Endothelial cell of umbilical vein (primary cell): ENCODE measurements at regions not wholly inside any gene's neighbourhood (a gene's known extent, or its start where the extent isn't known, plus 50 kb on each side); places are given as distances from the start of the nearest gene placed in this dataset.

ENCODE experiments used
- BruUV-seq: library from RNA; stranded (reverse); fragments of 400-500 nt; replicated peaks from 2 replicates; lab custom pipeline; 2021; lab: Mats Ljungman, UMichigan
- CTCF ChIA-PET: fragments of 300-600, 350-600 bp; sonication (Branson Sonifier 250); formaldehyde crosslinking; loops from one replicate; lab custom pipeline; 2021; ENCODE audit warnings: antibody characterized with exemption, inconsistent platforms; lab: Charles Lee
- POLR2A ChIA-PET: fragments of 300-600, 350-600 bp; sonication (Branson Sonifier 250); formaldehyde crosslinking; loops from one replicate; lab custom pipeline; 2021; ENCODE audit warnings: antibody characterized with exemption, inconsistent platforms; lab: Charles Lee
- DNase-seq: peaks from one replicate; pipeline ENCODE4 v3.0.0-alpha.2; 2011; ENCODE audit warnings: low read depth, low spot score
- FAIRE-seq: peaks from 2 replicates; lab custom pipeline; 2011; peaks lifted over from hg19 to GRCh38; lab: Jason Lieb, UNC
- H2AFZ ChIP-seq: 2 replicates; pipeline ENCODE4 v1.6.0; 2012; ENCODE audit warnings: low read depth, low read length, control low read depth, inconsistent platforms
- H3K27ac ChIP-seq: 2 replicates; pipeline ENCODE4 v1.5.1; 2011; ENCODE audit warnings: low read depth, mild to moderate bottlenecking, control low read depth, low read length, moderate library complexity; ENCODE audit not compliant: insufficient read depth
- H3K27me3 ChIP-seq, 2 experiments: 2 replicates each; pipeline versions ENCODE4 v1.6.0 to v1.6.1; 2011; ENCODE audit warnings: low read length in 2 of 2, mixed read lengths in 1 of 2; ENCODE audit not compliant: control insufficient read depth in 2 of 2, insufficient read depth in 2 of 2
- H3K36me3 ChIP-seq, 2 experiments: 2 replicates in 1 of 2; 3 replicates in 1 of 2; pipeline ENCODE4 v1.5.1; 2011; ENCODE audit warnings: low read length in 2 of 2, mild to moderate bottlenecking in 1 of 2, moderate library complexity in 1 of 2; ENCODE audit not compliant: control insufficient read depth in 2 of 2, insufficient read depth in 2 of 2; ENCODE audit errors: extremely low read depth in 1 of 2
- H3K4me1 ChIP-seq: 3 replicates; pipeline ENCODE4 v1.5.1; 2011; ENCODE audit warnings: mild to moderate bottlenecking, low read length; ENCODE audit not compliant: control insufficient read depth, insufficient read depth; ENCODE audit errors: extremely low read depth
- H3K4me2 ChIP-seq: 2 replicates; pipeline ENCODE4 v1.6.1; 2011; ENCODE audit warnings: low read length, control low read depth, mixed read lengths; ENCODE audit not compliant: insufficient read depth
- H3K4me3 ChIP-seq, 3 experiments: fragments of 200-600 bp in 1 of 3; sonication (generic), shearing (Covaris generic) in 1 of 3; replicated peaks in 1 of 3; 2 replicates each; pipeline ENCODE4 v1.5.1; 2011 to 2016; ENCODE audit warnings: control low read depth in 3 of 3, low read length in 3 of 3, mild to moderate bottlenecking in 2 of 3, inconsistent platforms in 1 of 3, low read depth in 1 of 3, moderate library complexity in 1 of 3; ENCODE audit not compliant: insufficient read depth in 1 of 3
- H3K79me2 ChIP-seq: 2 replicates; pipeline ENCODE4 v1.6.0; 2012; ENCODE audit warnings: low read length, inconsistent platforms; ENCODE audit not compliant: control insufficient read depth, insufficient read depth
- H3K9ac ChIP-seq: replicated peaks from 2 replicates; pipeline ENCODE3; 2011; ENCODE audit warnings: low read length, control low read depth; ENCODE audit not compliant: insufficient read depth; ENCODE audit errors: extremely low read depth
- H3K9me1 ChIP-seq: replicated peaks from 3 replicates; pipeline ENCODE4 v1.6.0; 2011; ENCODE audit warnings: mild to moderate bottlenecking, low read length; ENCODE audit not compliant: control insufficient read depth, insufficient read depth; ENCODE audit errors: extremely low read depth
- H3K9me3 ChIP-seq: replicated peaks from 2 replicates; pipeline ENCODE4 v1.5.1; 2012; ENCODE audit warnings: low read length, inconsistent platforms; ENCODE audit not compliant: control insufficient read depth, insufficient read depth
- H4K20me1 ChIP-seq: replicated peaks from 2 replicates; pipeline ENCODE3; 2011; ENCODE audit warnings: mild to moderate bottlenecking, low read length; ENCODE audit not compliant: control insufficient read depth, insufficient read depth; ENCODE audit errors: extremely low read depth
- CTCF ChIP-seq, 2 donors: IDR thresholded peaks; 1 replicate in 1 of 2; 2 replicates in 1 of 2; pipeline ENCODE4 v1.5.1; 2011; ENCODE audit warnings: low read length in 2 of 2, mild to moderate bottlenecking in 2 of 2, moderate library complexity in 2 of 2, control low read depth in 1 of 2, inconsistent platforms in 1 of 2, low read depth in 1 of 2; ENCODE audit not compliant: insufficient read depth in 1 of 2; ENCODE audit errors: extremely low read depth in 1 of 2
- EZH2 ChIP-seq: IDR thresholded peaks from 2 replicates; pipeline ENCODE4 v1.6.1; 2012; ENCODE audit warnings: borderline replicate concordance, low read depth, mild to moderate bottlenecking, moderate library complexity, low read length, inconsistent platforms; ENCODE audit not compliant: severe bottlenecking
- FOS ChIP-seq: IDR thresholded peaks from 2 replicates; pipeline ENCODE4 v1.6.1; 2011; ENCODE audit warnings: mild to moderate bottlenecking, low read length, moderate library complexity, borderline replicate concordance; ENCODE audit not compliant: insufficient read depth
- JUN ChIP-seq: IDR thresholded peaks from 2 replicates; pipeline ENCODE4 v1.6.1; 2011; ENCODE audit warnings: borderline replicate concordance, low read depth; ENCODE audit not compliant: insufficient read length, insufficient read depth
- POLR2A ChIP-seq: IDR thresholded peaks from 2 replicates; pipeline ENCODE4 v1.6.1; 2012; ENCODE audit warnings: low read depth, mild to moderate bottlenecking, control low read depth, low read length
- dilution Hi-C: fragments of 300-500 bp; cut with MboI; formaldehyde crosslinking; loops from one replicate; pipeline ENCODE4 v1.15.0; 2019; ENCODE audit warnings: low sequenced_read_pairs; ENCODE audit not compliant: extremely low pct_ligation_motif_present
- intact Hi-C: fragments of 100-400 bp; cut with micrococcal nuclease; formaldehyde crosslinking; loops from one replicate; pipeline ENCODE4 v1.10.0; 2022
- TF ChIP-seq, protein P1 (sequence below): IDR thresholded peaks from 2 replicates; pipeline ENCODE4 v1.6.1; 2011; ENCODE audit not compliant: insufficient read depth, insufficient read length

DNA sequence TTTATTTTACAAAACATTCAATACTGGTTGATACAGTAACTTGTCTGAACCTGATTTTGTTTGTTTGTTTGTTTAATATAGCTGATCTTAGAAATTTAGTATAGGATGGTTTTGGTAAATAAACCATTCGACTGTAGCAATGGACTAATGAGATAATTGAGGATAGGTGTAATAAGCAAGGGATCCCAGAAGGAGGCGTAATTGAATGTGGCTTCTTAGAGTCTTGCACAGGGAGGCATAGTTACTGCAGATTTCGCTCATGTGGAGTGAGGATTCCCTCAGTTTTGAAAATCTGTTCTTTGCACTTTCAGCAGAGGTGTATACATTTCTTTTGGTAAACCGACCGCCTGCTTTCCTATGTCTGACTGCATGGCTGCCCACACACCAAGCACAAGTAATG, 709.6 kb downstream of the SOCS6 start:
- ChIA-PET CTCF (interaction anchor here (2.4 kb wide), 1 partner anchor 37 kb away, joined by 7 read pairs; no protein-coding TSS in a partner anchor), POLR2A (interaction anchor here (0.5 kb wide), 1 partner anchor 128 kb away, joined by 4 read pairs; no protein-coding TSS in a partner anchor)
- Histone ChIP-seq H3K79me2 (no peaks in the 10 kb centered on the region), H3K4me1 (peaks cover 39% of the 10 kb centered on the region), H3K27ac (no peak overlapping the region), H4K20me1 (no peaks in the 10 kb centered on the region), H3K9me1 (no peaks in the 10 kb centered on the region), H3K4me2 (no peak overlapping the region), H2AFZ (no peak overlapping the region), H3K4me3 (no peak overlapping the region), H3K27me3 (no peaks in the 10 kb centered on the region), H3K9ac (no peak overlapping the region), H3K9me3 (no peaks in the 10 kb centered on the region), H3K36me3 (no peaks in the 10 kb centered on the region)
- peak; percentile 58 for DNase-seq
- TF ChIP-seq EZH2 (no peak), FOS (no peak), JUN (no peak), POLR2A (no peak), CTCF (IDR thresholded peaks at IDR 0.05; ENCODE audit: extremely low read depth in 1 of 2, insufficient read depth in 1 of 2, low read depth in 1 of 2, low read length in 2 of 2) (peak; percentile 27 to 41)
- TF ChIP-seq, protein P1, sequence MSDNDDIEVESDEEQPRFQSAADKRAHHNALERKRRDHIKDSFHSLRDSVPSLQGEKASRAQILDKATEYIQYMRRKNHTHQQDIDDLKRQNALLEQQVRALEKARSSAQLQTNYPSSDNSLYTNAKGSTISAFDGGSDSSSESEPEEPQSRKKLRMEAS: no peak
- no TSS peak for BruUV-seq
- dilution Hi-C loops: no loop called here
- FAIRE-seq: peak; percentile 65
- intact Hi-C loops: loop anchor here (1.0 to 5.0 kb wide), 4 partner anchors 118 to 1546 kb away; partner anchors contain the start of gene CBLN2
